Panc1 (cell line): ENCODE measurements at regions not wholly inside any gene's neighbourhood (a gene's known extent, or its start where the extent isn't known, plus 50 kb on each side); places are given as distances from the start of the nearest gene placed in this dataset.

Source experiments
- ATAC-seq: fragments of 200-7000 bp; cut with Tn5 transposase; 2 replicates; pipeline ENCODE4 v1.9.1; 2020; ENCODE audit warnings: mild to moderate bottlenecking, moderate library complexity
- BruUV-seq: library from RNA; stranded (reverse); fragments of 400-500 nt; replicated peaks from 2 replicates; lab custom pipeline; 2021; lab: Mats Ljungman, UMichigan
- CTCF ChIA-PET: fragments of 300-600 bp; sonication (Branson Sonifier 250); formaldehyde crosslinking; loops from one replicate; lab custom pipeline; 2022; ENCODE audit warnings: antibody characterized with exemption; lab: Charles Lee
- POLR2A ChIA-PET: fragments of 300-600 bp; sonication (Branson Sonifier 250); formaldehyde crosslinking; loops from one replicate; lab custom pipeline; 2022; ENCODE audit warnings: antibody characterized with exemption; lab: Charles Lee
- DNase-seq: peaks from one replicate; pipeline ENCODE4 v3.0.0-alpha.2; 2010; ENCODE audit warnings: low read depth, low spot score
- H3K27ac ChIP-seq: 2 replicates; pipeline ENCODE4 v1.5.1; 2011; ENCODE audit warnings: mild to moderate bottlenecking, low read length, inconsistent platforms
- H3K27me3 ChIP-seq: fragments of 200-500 bp; sonication (Bioruptor generic); 2 replicates; pipeline ENCODE4 v1.6.0; 2014; ENCODE audit warnings: low read length, inconsistent platforms; ENCODE audit not compliant: control insufficient read depth, insufficient read depth
- H3K36me3 ChIP-seq: fragments of 200-500 bp; sonication (Bioruptor generic); 2 replicates; pipeline ENCODE4 v1.5.1; 2014; ENCODE audit warnings: inconsistent platforms, mild to moderate bottlenecking, low read length, moderate library complexity; ENCODE audit not compliant: control insufficient read depth, insufficient read depth
- H3K4me1 ChIP-seq: 2 replicates; pipeline ENCODE4 v1.5.1; 2011; ENCODE audit warnings: inconsistent platforms, mild to moderate bottlenecking, low read length, moderate library complexity; ENCODE audit not compliant: control insufficient read depth, insufficient read depth
- H3K4me3 ChIP-seq, 2 experiments: 2 replicates each; pipeline ENCODE4 v1.5.1; 2011 to 2012; ENCODE audit warnings: low read depth in 2 of 2, low read length in 2 of 2, mild to moderate bottlenecking in 2 of 2, inconsistent platforms in 1 of 2, moderate library complexity in 1 of 2
- H3K9me3 ChIP-seq: fragments of 200-500 bp; sonication (Bioruptor generic); 2 replicates; pipeline ENCODE4 v1.5.1; 2014; ENCODE audit warnings: low read depth, mild to moderate bottlenecking, inconsistent platforms, low read length, moderate library complexity; ENCODE audit not compliant: control insufficient read depth, insufficient read depth
- CTCF ChIP-seq: fragments of 450-650 bp; IDR thresholded peaks from 2 replicates; pipeline ENCODE4 v1.5.1; 2017; ENCODE audit warnings: mild to moderate bottlenecking
- POLR2AphosphoS5 ChIP-seq: IDR thresholded peaks from 2 replicates; pipeline ENCODE4 v1.6.1; 2012; ENCODE audit warnings: mild to moderate bottlenecking, low read depth, low read length, moderate library complexity
- REST ChIP-seq, 2 experiments: IDR thresholded peaks; 2 replicates each; pipeline ENCODE4 v1.6.1; 2011 to 2012; ENCODE audit warnings: low read depth in 2 of 2, control low read depth in 1 of 2, low read length in 1 of 2, mild to moderate bottlenecking in 1 of 2, moderate library complexity in 1 of 2; ENCODE audit not compliant: insufficient read depth in 1 of 2
- SIN3A ChIP-seq: IDR thresholded peaks from 2 replicates; pipeline ENCODE4 v1.6.1; 2012; ENCODE audit warnings: low read depth, mild to moderate bottlenecking, low read length, moderate library complexity, borderline replicate concordance; ENCODE audit not compliant: insufficient read depth
- TCF7L2 ChIP-seq: IDR thresholded peaks from 2 replicates; pipeline ENCODE4 v1.6.1; 2011; ENCODE audit warnings: mild to moderate bottlenecking, low read depth, low read length, inconsistent platforms
- in situ Hi-C: cut with HindIII; loops from 2 replicates; pipeline ENCODE4 v1.10.0; 2016; ENCODE audit warnings: low sequenced_read_pairs, low pct_unique_long_range_greater_than_20kb
- intact Hi-C: fragments of 100-400 bp; cut with micrococcal nuclease; formaldehyde crosslinking; loops from one replicate; pipeline ENCODE4 v1.10.0; 2022; ENCODE audit not compliant: unreplicated experiment

- Histone ChIP-seq H3K27me3 (no peaks in the 10 kb centered on the region), H3K4me1 (no peaks in the 10 kb centered on the region), H3K9me3 (no peaks in the 10 kb centered on the region), H3K27ac (no peak overlapping the region), H3K4me3 (no peak overlapping the region), H3K36me3 (no peaks in the 10 kb centered on the region)
- DNase-seq (no peak), ATAC-seq (no peak)
- in situ Hi-C loops (no loop called here), intact Hi-C loops (no loop called here)
- ChIA-PET CTCF (interaction anchor here (1.0 kb wide), 1 partner anchor 141 kb away, joined by 6 read pairs; no protein-coding TSS in a partner anchor), POLR2A (no interaction called here)
- TF ChIP-seq SIN3A, result no peak
- no peak for TF ChIP-seq TCF7L2
- TF ChIP-seq POLR2AphosphoS5, result no peak
- no peak for TF ChIP-seq REST (IDR thresholded peaks at IDR 0.05; ENCODE audit: insufficient read depth in 1 of 2, low read depth in 2 of 2, low read length in 1 of 2)
- TF ChIP-seq CTCF, result no peak
- no TSS peak for BruUV-seq
These were observed 104.0 kb downstream of the FOXA2 start for GRCh38 chr20:22480336-22480735.

- TF ChIP-seq CTCF (no peak), POLR2AphosphoS5 (no peak), SIN3A (no peak), REST (IDR thresholded peaks at IDR 0.05; ENCODE audit: insufficient read depth in 1 of 2, low read depth in 2 of 2, low read length in 1 of 2) (no peak), TCF7L2 (no peak)
- intact Hi-C loops, result no loop called here
- POLR2A ChIA-PET, result no interaction called here
These were observed 108.7 kb downstream of the FOXA2 start for GRCh38 chr20:22475662-22476061.

More at GRCh38 chr20:22475662-22476061, 108.7 kb downstream of the FOXA2 start:
- no TSS peak for BruUV-seq
- ATAC-seq, result no peak
- no peaks in the 10 kb centered on the region for H3K36me3 ChIP-seq
- no peak overlapping the region for H3K27ac ChIP-seq
- H3K4me1 ChIP-seq, result no peaks in the 10 kb centered on the region; the same call in 1 of the 2 replicates
- no peaks in the 10 kb centered on the region for H3K9me3 ChIP-seq
- H3K4me3 ChIP-seq, result no peak overlapping the region
- CTCF ChIA-PET, result no interaction called here
- DNase-seq, result no peak
- in situ Hi-C loops, result no loop called here
- no peaks in the 10 kb centered on the region for H3K27me3 ChIP-seq
